ENCODE measurements at regions not wholly inside any gene's neighbourhood (a gene's known extent, or its start where the extent isn't known, plus 50 kb on each side); places are given as distances from the start of the nearest gene placed in this dataset.

DNA sequence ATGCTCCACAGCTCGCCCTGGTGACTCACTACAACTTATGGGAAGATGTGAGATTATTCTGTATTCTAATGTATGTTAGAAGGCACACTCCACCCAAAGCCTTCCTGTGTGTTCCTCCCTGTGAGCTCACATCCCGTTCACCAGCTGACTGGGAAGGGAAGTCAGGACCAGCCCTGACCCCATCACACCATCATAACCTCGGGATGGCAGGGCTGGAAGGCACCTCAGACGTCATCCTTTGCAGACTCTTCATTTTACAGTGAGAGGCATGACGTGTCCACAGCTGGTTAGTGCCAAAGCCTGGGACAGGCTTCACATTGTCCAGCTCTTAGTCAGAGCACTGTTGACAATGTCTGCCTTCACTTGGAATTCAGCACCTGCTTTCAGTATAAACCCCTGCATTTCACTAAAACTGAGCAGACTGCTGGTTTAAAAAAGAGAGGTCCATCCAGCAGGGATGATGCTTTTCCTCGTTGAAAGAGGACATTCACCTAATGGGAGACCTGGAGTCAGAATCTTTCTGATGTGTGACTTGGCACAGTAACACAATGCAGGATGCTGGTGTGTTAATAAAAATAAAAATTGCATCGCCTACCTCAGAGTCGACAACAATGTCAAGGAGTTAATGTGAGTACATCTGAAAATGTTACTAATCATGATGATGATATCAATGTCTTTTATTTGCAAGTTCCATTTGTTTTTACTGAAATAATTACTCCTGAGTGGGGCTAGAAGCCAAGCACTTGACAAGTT lies 418.0 kb upstream of the TNP1 start:
- Mint-ChIP-seq H3K27me3 (peaks cover 7% of the 10 kb centered on the region), H3K27ac (no peak overlapping the region), H3K4me3 (no peak overlapping the region), H3K36me3 (no peaks in the 10 kb centered on the region), H3K4me1 (no peaks in the 10 kb centered on the region), H3K9me3 (peaks cover 0 to 2% (median 0%) of the 10 kb centered on the region in 3 donors)

DNA sequence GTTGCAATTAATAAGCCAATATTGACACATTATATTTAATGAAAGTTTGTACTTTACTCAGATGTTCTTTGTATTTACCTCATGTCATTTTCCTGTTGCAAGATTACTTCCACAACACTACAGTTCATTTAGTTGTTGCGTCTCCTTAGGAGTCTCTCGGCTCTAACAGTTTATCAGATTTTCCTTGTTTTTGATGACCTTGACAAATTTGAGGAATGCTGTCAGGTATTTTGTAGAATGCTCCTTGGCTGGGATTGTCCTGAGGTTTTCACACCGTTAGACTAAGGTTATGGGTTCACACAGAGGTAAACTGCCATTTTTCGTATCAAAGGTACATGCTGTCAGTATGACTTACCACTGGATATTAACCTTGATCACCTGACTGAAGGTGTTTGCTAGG lies 416.6 kb upstream of the TNP1 start:
- Mint-ChIP-seq H3K36me3 (no peaks in the 10 kb centered on the region), H3K9me3 (peaks cover 0 to 2% (median 0%) of the 10 kb centered on the region in 3 donors), H3K4me1 (no peaks in the 10 kb centered on the region), H3K4me3 (no peak overlapping the region), H3K27me3 (peaks cover 11% of the 10 kb centered on the region), H3K27ac (no peak overlapping the region)

DNA sequence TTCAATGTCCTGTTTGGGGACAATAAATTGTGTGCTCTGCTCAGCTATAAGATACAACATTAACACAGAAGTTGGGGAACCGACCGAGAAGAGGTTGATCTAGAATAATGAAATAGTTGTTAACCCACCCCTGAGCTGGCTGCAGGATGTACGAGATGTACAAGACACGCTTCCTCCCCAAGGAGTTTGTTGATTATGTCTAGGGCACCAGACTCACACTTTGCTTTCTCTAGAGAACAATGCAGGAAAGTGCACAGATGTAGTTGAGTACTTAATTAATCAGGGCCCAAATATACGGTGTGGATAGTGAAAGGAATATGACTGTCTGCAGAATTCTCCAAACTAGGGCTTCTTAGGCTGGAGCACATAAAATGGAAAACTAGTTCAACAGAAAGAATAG lies 415.2 kb upstream of the TNP1 start:
- no peaks in the 10 kb centered on the region for H3K36me3 Mint-ChIP-seq
- peaks cover 0 to 2% (median 0%) of the 10 kb centered on the region in 3 donors for H3K9me3 Mint-ChIP-seq
- no peak overlapping the region for H3K4me3 Mint-ChIP-seq
- H3K27me3 Mint-ChIP-seq = peaks cover 11% of the 10 kb centered on the region
- H3K27ac Mint-ChIP-seq = no peak overlapping the region
- no peaks in the 10 kb centered on the region for H3K4me1 Mint-ChIP-seq

DNA sequence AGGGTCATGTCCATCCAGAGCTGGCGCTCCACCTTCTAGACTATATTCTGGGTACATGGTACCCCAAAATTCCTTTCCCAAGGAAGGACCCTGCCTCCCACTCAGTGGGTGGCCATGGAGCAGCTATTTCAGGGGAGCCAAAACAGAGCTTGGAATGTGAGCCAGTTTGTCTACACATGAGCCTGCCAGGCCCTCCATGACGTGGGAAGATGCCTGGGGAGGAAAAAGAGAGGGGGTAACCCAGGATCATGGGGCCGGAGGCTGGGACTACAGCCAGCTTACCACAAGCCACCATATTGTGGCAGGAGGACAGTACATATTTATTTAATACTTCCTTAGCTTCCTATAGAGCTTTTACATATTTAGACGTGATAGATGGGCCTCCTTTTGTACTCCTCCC lies 414.7 kb upstream of the TNP1 start:
- Mint-ChIP-seq H3K4me1 (no peaks in the 10 kb centered on the region), H3K9me3 (peaks cover 0 to 2% (median 0%) of the 10 kb centered on the region in 3 donors), H3K27ac (no peak overlapping the region), H3K4me3 (no peak overlapping the region), H3K36me3 (no peaks in the 10 kb centered on the region), H3K27me3 (peaks cover 11% of the 10 kb centered on the region)

GRCh38 chr2:217273851-217274250 lies 414.0 kb upstream of the TNP1 start:
- H3K4me3 Mint-ChIP-seq = no peak overlapping the region
- no peaks in the 10 kb centered on the region for H3K36me3 Mint-ChIP-seq
- no peak overlapping the region for H3K27ac Mint-ChIP-seq
- H3K27me3 Mint-ChIP-seq = peaks cover 16% of the 10 kb centered on the region
- H3K9me3 Mint-ChIP-seq = no peaks in the 10 kb centered on the region
- H3K4me1 Mint-ChIP-seq = no peaks in the 10 kb centered on the region

GRCh38 chr2:217273162-217273561 lies 413.3 kb upstream of the TNP1 start:
- Mint-ChIP-seq H3K4me3 (no peak overlapping the region), H3K36me3 (no peaks in the 10 kb centered on the region), H3K27me3 (peaks cover 16% of the 10 kb centered on the region), H3K27ac (no peak overlapping the region), H3K9me3 (no peaks in the 10 kb centered on the region), H3K4me1 (no peaks in the 10 kb centered on the region)

- H3K9me3 Mint-ChIP-seq = peaks cover 0 to 9% (median 5%) of the 10 kb centered on the region in 3 donors
- H3K36me3 Mint-ChIP-seq = no peaks in the 10 kb centered on the region
- peak overlapping the region in 1 of 3 donors; percentile 47 for H3K27ac Mint-ChIP-seq
- H3K27me3 Mint-ChIP-seq = peaks cover 17% of the 10 kb centered on the region
- H3K4me3 Mint-ChIP-seq = no peak overlapping the region
- H3K4me1 Mint-ChIP-seq = no peaks in the 10 kb centered on the region
Measured at GRCh38 chr2:217271813-217272212, 411.9 kb upstream of the TNP1 start.

DNA sequence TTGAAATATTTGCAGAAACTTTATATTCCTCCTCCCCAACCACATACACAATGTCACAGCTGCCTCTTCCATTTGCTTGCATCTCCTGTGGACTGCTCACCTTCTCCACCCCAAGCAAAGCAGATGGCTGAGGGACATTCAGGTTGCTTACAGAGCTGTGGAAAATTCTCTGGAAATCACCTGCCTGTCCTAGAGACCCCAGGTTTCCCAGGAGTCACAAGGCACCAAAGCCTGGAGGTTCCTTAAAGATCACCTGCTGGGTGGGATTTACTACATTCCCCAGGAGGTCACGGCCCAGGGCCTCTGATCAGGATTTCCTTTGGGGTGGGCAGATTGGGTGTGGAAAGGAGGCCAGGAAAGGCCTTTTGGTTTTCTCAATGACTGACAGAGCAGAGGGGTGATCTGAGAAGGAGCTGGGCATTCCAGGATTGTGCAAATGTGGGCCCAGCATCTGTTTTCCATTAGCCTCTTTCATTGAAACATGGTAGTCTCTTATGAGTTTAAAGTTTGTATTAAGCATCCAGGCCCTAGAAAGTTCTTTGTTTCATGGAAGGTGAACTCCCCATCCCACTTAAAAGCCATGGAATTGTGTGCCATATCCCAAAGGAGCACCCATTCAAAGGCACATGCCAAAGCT lies 410.7 kb upstream of the TNP1 start:
- Mint-ChIP-seq H3K27me3 (peaks cover 17% of the 10 kb centered on the region), H3K4me3 (no peak overlapping the region), H3K9me3 (peaks cover 0 to 9% (median 9%) of the 10 kb centered on the region in 3 donors), H3K4me1 (no peaks in the 10 kb centered on the region), H3K27ac (no peak overlapping the region), H3K36me3 (no peaks in the 10 kb centered on the region)

- H3K9me3 Mint-ChIP-seq = peaks cover 0 to 9% (median 9%) of the 10 kb centered on the region in 3 donors
- peaks cover 17% of the 10 kb centered on the region for H3K27me3 Mint-ChIP-seq
- H3K27ac Mint-ChIP-seq = no peak overlapping the region
- H3K4me3 Mint-ChIP-seq = no peak overlapping the region
- H3K4me1 Mint-ChIP-seq = no peaks in the 10 kb centered on the region
- no peaks in the 10 kb centered on the region for H3K36me3 Mint-ChIP-seq
Measured at GRCh38 chr2:217269701-217270484, 410.0 kb upstream of the TNP1 start.

GRCh38 chr2:217268978-217269377 lies 409.1 kb upstream of the TNP1 start:
- Mint-ChIP-seq H3K4me3 (no peak overlapping the region), H3K4me1 (no peaks in the 10 kb centered on the region), H3K9me3 (peaks cover 0 to 9% (median 9%) of the 10 kb centered on the region in 3 donors), H3K36me3 (peaks cover 1% of the 10 kb centered on the region), H3K27me3 (peaks cover 13% of the 10 kb centered on the region), H3K27ac (no peak overlapping the region)

GRCh38 chr2:217267758-217268157 lies 407.9 kb upstream of the TNP1 start:
- no peak overlapping the region for H3K4me3 Mint-ChIP-seq
- peaks cover 12% of the 10 kb centered on the region for H3K27me3 Mint-ChIP-seq
- peaks cover 0 to 9% (median 9%) of the 10 kb centered on the region in 3 donors for H3K9me3 Mint-ChIP-seq
- no peaks in the 10 kb centered on the region for H3K4me1 Mint-ChIP-seq
- no peak overlapping the region for H3K27ac Mint-ChIP-seq
- H3K36me3 Mint-ChIP-seq = peaks cover 1% of the 10 kb centered on the region

DNA sequence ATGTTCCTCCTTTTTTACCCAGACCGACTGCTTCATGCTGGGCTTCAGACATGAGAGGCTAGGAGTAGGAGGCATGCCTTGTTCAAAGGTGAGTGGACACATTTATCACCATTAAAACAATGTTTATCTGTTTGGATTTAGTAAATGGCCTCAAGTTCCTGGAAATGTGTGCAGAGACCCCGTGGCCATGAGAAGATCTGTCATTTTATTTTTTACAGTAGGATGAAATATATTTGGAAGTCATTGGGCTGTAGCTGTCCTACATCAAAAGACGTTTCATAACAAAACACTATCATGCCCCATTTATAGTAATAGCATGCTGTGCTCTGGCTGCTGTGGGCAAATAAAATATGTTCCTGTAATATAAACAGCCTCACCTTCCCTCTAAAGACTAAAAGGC lies 403.9 kb upstream of the TNP1 start:
- Mint-ChIP-seq H3K36me3 (peaks cover 1% of the 10 kb centered on the region), H3K4me3 (no peak overlapping the region), H3K27me3 (peaks cover 3% of the 10 kb centered on the region), H3K9me3 (peaks cover 0 to 12% (median 9%) of the 10 kb centered on the region in 3 donors), H3K27ac (no peak overlapping the region), H3K4me1 (no peaks in the 10 kb centered on the region)

DNA sequence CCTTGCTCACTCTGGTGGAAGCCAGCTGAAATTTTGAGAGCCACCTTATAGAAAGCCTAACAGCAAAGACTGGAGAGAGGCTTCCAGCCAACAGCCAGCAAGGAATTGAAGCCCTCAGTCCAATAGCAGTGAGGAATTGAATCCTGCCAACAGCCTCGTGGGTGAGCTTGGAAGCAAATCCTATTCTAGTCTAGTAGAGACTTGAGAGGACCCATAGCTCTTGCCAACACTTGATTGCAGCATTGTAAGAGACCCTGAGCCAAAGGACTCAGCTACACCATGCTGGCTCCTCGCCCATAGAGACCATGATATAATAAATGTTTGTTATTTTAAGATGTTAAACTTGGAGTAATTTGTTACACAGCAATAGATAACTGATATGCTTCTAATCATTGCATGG lies 403.0 kb upstream of the TNP1 start:
- no peaks in the 10 kb centered on the region for H3K4me1 Mint-ChIP-seq

DNA sequence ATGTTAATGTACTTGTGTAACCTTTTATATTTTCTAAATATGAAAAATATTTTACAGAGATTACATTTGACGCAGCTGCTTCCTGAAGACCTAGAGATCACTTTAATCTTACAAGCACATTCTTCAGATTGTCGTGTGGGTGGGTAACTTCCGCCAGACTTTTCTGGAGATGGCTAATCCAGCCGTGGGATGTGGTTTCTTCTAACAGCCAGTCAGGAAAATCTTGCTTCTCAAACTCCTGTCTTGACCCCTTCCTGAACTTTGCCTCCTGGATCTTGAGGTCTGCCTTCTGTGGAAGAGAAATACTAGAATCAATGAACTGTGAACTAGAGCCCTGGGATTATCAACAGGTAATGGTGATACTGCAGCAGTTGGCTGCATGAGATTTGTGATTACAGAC lies 401.6 kb upstream of the TNP1 start:
- Mint-ChIP-seq H3K4me1 (no peaks in the 10 kb centered on the region), H3K36me3 (peaks cover 1% of the 10 kb centered on the region), H3K27ac (no peak overlapping the region), H3K9me3 (peaks cover 0 to 7% (median 0%) of the 10 kb centered on the region in 3 donors), H3K27me3 (peaks cover 2% of the 10 kb centered on the region), H3K4me3 (no peak overlapping the region)

More for the DNA sequence above, 403.0 kb upstream of the TNP1 start:
- Mint-ChIP-seq H3K27ac (no peak overlapping the region), H3K9me3 (peaks cover 0 to 11% (median 9%) of the 10 kb centered on the region in 3 donors), H3K4me3 (no peak overlapping the region), H3K27me3 (peaks cover 4% of the 10 kb centered on the region), H3K36me3 (peaks cover 1% of the 10 kb centered on the region)

GRCh38 chr2:217260441-217261115 lies 400.7 kb upstream of the TNP1 start:
- H3K9me3 Mint-ChIP-seq = peaks cover under 1 to 3% (median 2%) of the 10 kb centered on the region in 3 donors
- peaks cover 1% of the 10 kb centered on the region for H3K36me3 Mint-ChIP-seq
- peaks cover 2% of the 10 kb centered on the region for H3K27me3 Mint-ChIP-seq
- H3K27ac Mint-ChIP-seq = no peak overlapping the region
- H3K4me1 Mint-ChIP-seq = no peaks in the 10 kb centered on the region
- H3K4me3 Mint-ChIP-seq = no peak overlapping the region

All from IgD-negative memory B cell (primary cell).